ENCODE measurements at regions not wholly inside any gene's neighbourhood (a gene's known extent, or its start where the extent isn't known, plus 50 kb on each side); places are given as distances from the start of the nearest gene placed in this dataset.
"Not testable (repeated sequence)": the region's sequence is repeated elsewhere in the genome, so short reads cannot be mapped to it uniquely, and the experiment has no call there.

DNA sequence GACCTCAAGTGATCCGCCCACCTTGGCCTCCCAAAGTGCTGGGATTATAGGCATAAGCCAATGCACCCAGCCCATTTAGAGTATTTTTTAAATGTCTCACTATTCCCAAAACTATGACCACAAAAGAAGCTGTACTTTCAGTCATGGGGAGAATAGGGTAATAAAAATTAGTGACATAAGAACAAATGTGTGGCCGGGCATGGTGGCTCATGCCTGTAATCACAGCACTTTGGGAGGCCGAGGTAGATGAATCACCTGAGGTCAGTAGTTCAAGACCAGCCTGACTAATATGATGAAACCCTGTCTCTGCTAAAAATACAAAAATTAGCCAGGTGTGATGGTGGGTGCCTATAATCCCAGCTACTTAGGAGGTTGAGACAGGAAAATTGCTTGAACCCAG, 402.3 kb downstream of the PSAT1 start:
- TF ChIP-seq, protein P1, sequence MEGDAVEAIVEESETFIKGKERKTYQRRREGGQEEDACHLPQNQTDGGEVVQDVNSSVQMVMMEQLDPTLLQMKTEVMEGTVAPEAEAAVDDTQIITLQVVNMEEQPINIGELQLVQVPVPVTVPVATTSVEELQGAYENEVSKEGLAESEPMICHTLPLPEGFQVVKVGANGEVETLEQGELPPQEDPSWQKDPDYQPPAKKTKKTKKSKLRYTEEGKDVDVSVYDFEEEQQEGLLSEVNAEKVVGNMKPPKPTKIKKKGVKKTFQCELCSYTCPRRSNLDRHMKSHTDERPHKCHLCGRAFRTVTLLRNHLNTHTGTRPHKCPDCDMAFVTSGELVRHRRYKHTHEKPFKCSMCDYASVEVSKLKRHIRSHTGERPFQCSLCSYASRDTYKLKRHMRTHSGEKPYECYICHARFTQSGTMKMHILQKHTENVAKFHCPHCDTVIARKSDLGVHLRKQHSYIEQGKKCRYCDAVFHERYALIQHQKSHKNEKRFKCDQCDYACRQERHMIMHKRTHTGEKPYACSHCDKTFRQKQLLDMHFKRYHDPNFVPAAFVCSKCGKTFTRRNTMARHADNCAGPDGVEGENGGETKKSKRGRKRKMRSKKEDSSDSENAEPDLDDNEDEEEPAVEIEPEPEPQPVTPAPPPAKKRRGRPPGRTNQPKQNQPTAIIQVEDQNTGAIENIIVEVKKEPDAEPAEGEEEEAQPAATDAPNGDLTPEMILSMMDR (IDR thresholded peaks at IDR 0.05; ENCODE audit: low read length): not testable (repeated sequence)
- not testable (repeated sequence) for TF ChIP-seq EZH2 (optimal IDR thresholded peaks at IDR 0.05; ENCODE audit: low read depth, low read length); EZH2phosphoT487 (IDR thresholded peaks at IDR 0.05; ENCODE audit: low read length)
